Testis (tissue), 2 donors: ENCODE measurements at regions not wholly inside any gene's neighbourhood (a gene's known extent, or its start where the extent isn't known, plus 50 kb on each side); places are given as distances from the start of the nearest gene placed in this dataset.

Source experiments
- CTCF ChIP-seq, 3 experiments: fragments of 450-650 bp in 2 of 3; fragments of 200-600 bp in 1 of 3; sonication (generic) in 1 of 3; IDR thresholded peaks; one replicate each; pipeline ENCODE4 v1.5.1; 2016 to 2019; ENCODE audit warnings: antibody characterized with exemption in 3 of 3, mild to moderate bottlenecking in 2 of 3, moderate library complexity in 1 of 3
- POLR2A ChIP-seq: fragments of 450-650 bp; IDR thresholded peaks from one replicate; pipeline ENCODE4 v1.6.1; 2017; ENCODE audit warnings: antibody characterized with exemption, mild to moderate bottlenecking, moderate library complexity

- TF ChIP-seq CTCF (IDR thresholded peaks at IDR 0.05) (no peak), POLR2A (no peak)
These were observed 222.9 kb downstream of the DSC3 start for GRCh38 chr18:30819619-30820018.
